Astrocyte (in vitro differentiated cells and primary cell): ENCODE measurements at regions not wholly inside any gene's neighbourhood (a gene's known extent, or its start where the extent isn't known, plus 50 kb on each side); places are given as distances from the start of the nearest gene placed in this dataset.

Source experiments
- DNase-seq: peaks from one replicate; pipeline ENCODE4 v3.0.0-alpha.2; 2010; ENCODE audit warnings: low read depth
- FAIRE-seq: peaks from 2 replicates; lab custom pipeline; 2011; peaks lifted over from hg19 to GRCh38; lab: Jason Lieb, UNC
- H2AFZ ChIP-seq: 2 replicates; pipeline ENCODE4 v1.6.0; 2012; ENCODE audit warnings: low read depth, low read length, inconsistent platforms
- H3K27ac ChIP-seq: 2 replicates; pipeline ENCODE4 v1.5.1; 2011; ENCODE audit warnings: low read depth, low read length, inconsistent platforms
- H3K27me3 ChIP-seq: 2 replicates; pipeline ENCODE4 v1.6.0; 2011; ENCODE audit warnings: low read length, inconsistent platforms; ENCODE audit not compliant: insufficient read depth
- H3K36me3 ChIP-seq: 2 replicates; pipeline ENCODE4 v1.5.1; 2011; ENCODE audit warnings: low read length, inconsistent platforms; ENCODE audit not compliant: insufficient read depth
- H3K4me1 ChIP-seq: 2 replicates; pipeline ENCODE4 v1.5.1; 2011; ENCODE audit warnings: low read length, inconsistent platforms; ENCODE audit not compliant: insufficient read depth
- H3K4me2 ChIP-seq: 2 replicates; pipeline ENCODE4 v1.6.0; 2012; ENCODE audit warnings: low read length, inconsistent platforms
- H3K4me3 ChIP-seq: 2 replicates; pipeline ENCODE4 v1.5.1; 2011; ENCODE audit warnings: low read depth, mild to moderate bottlenecking, low read length, inconsistent platforms; ENCODE audit not compliant: insufficient read depth
- H3K79me2 ChIP-seq: 2 replicates; pipeline ENCODE4 v1.6.0; 2012; ENCODE audit warnings: mild to moderate bottlenecking, low read length, inconsistent platforms; ENCODE audit not compliant: insufficient read depth
- H3K9ac ChIP-seq: 2 replicates; pipeline ENCODE4 v1.6.0; 2012; ENCODE audit warnings: mild to moderate bottlenecking, low read length, inconsistent platforms
- H3K9me3 ChIP-seq: 2 replicates; pipeline ENCODE4 v1.5.1; 2012; ENCODE audit warnings: low read depth, mild to moderate bottlenecking, low read length, inconsistent platforms; ENCODE audit not compliant: insufficient read depth
- H4K20me1 ChIP-seq: 2 replicates; pipeline ENCODE4 v1.6.0; 2012; ENCODE audit warnings: low read length, inconsistent platforms; ENCODE audit not compliant: insufficient read depth
- H3K27ac Mint-ChIP-seq: one replicate; pipeline ENCODE4 v1.8.0; 2021; ENCODE audit warnings: mild to moderate bottlenecking, mixed read lengths; ENCODE audit not compliant: unreplicated experiment
- H3K27me3 Mint-ChIP-seq: one replicate; pipeline ENCODE4 v1.8.0; 2021; ENCODE audit warnings: low read depth, mixed read lengths; ENCODE audit not compliant: unreplicated experiment
- H3K36me3 Mint-ChIP-seq: one replicate; pipeline ENCODE4 v1.8.0; 2021; ENCODE audit warnings: low read depth, mixed read lengths; ENCODE audit not compliant: unreplicated experiment
- H3K4me1 Mint-ChIP-seq: one replicate; pipeline ENCODE4 v1.8.0; 2021; ENCODE audit warnings: low read depth, mixed read lengths; ENCODE audit not compliant: unreplicated experiment
- H3K4me3 Mint-ChIP-seq: one replicate; pipeline ENCODE4 v1.8.0; 2021; ENCODE audit warnings: mild to moderate bottlenecking, moderate library complexity, mixed read lengths; ENCODE audit not compliant: unreplicated experiment
- H3K9me3 Mint-ChIP-seq: one replicate; pipeline ENCODE4 v1.8.0; 2021; ENCODE audit warnings: mild to moderate bottlenecking, mixed read lengths; ENCODE audit not compliant: unreplicated experiment
- CTCF ChIP-seq: IDR thresholded peaks from 2 replicates; pipeline ENCODE4 v1.5.1; 2011; ENCODE audit warnings: low read depth, mild to moderate bottlenecking, inconsistent platforms, low read length, moderate library complexity; ENCODE audit not compliant: insufficient read depth
- EZH2 ChIP-seq: IDR thresholded peaks from 2 replicates; pipeline ENCODE4 v1.6.1; 2012; ENCODE audit warnings: mild to moderate bottlenecking, low read length, inconsistent platforms; ENCODE audit not compliant: insufficient read depth

GRCh38 chr2:16328521-16329190 lies 337.0 kb downstream of the CYRIA start:
- Mint-ChIP-seq H3K4me1 (peaks cover 38% of the 10 kb centered on the region), H3K4me3 (no peak overlapping the region), H3K27ac (no peak overlapping the region), H3K27me3 (peaks cover 7% of the 10 kb centered on the region), H3K9me3 (peaks cover 2% of the 10 kb centered on the region), H3K36me3 (no peaks in the 10 kb centered on the region)
- Histone ChIP-seq H3K4me1 (peaks cover 6% of the 10 kb centered on the region), H3K4me3 (no peak overlapping the region), H3K4me2 (no peak overlapping the region), H4K20me1 (no peaks in the 10 kb centered on the region), H3K27ac (no peak overlapping the region), H3K79me2 (no peaks in the 10 kb centered on the region), H3K27me3 (no peaks in the 10 kb centered on the region), H3K36me3 (no peaks in the 10 kb centered on the region), H3K9ac (no peak overlapping the region), H2AFZ (no peak overlapping the region), H3K9me3 (no peaks in the 10 kb centered on the region)
- TF ChIP-seq EZH2 (no peak), CTCF (no peak)
- FAIRE-seq = no peak
- DNase-seq = no peak

- Mint-ChIP-seq H3K4me1 (peaks cover 38% of the 10 kb centered on the region), H3K27ac (peak overlapping the region; percentile 16), H3K36me3 (no peaks in the 10 kb centered on the region), H3K27me3 (peaks cover 10% of the 10 kb centered on the region), H3K4me3 (no peak overlapping the region), H3K9me3 (peaks cover 2% of the 10 kb centered on the region)
- TF ChIP-seq EZH2 = no peak
- no peak for TF ChIP-seq CTCF
- Histone ChIP-seq H3K27me3 (no peaks in the 10 kb centered on the region), H3K4me2 (no peak overlapping the region), H3K4me1 (peaks cover 6% of the 10 kb centered on the region), H3K79me2 (no peaks in the 10 kb centered on the region), H4K20me1 (no peaks in the 10 kb centered on the region), H3K4me3 (no peak overlapping the region), H3K27ac (no peak overlapping the region), H3K9me3 (no peaks in the 10 kb centered on the region), H2AFZ (no peak overlapping the region), H3K36me3 (no peaks in the 10 kb centered on the region), H3K9ac (no peak overlapping the region)
- FAIRE-seq = no peak
- DNase-seq = no peak
These were observed 338.3 kb downstream of the CYRIA start for GRCh38 chr2:16327326-16327725.

GRCh38 chr2:16326711-16327300 lies 338.8 kb downstream of the CYRIA start:
- Mint-ChIP-seq H3K4me1 (peaks cover 38% of the 10 kb centered on the region), H3K4me3 (no peak overlapping the region), H3K27me3 (peaks cover 10% of the 10 kb centered on the region), H3K27ac (no peak overlapping the region), H3K36me3 (no peaks in the 10 kb centered on the region), H3K9me3 (peaks cover 2% of the 10 kb centered on the region)
- no peak overlapping the region for H3K4me3 ChIP-seq
- no peaks in the 10 kb centered on the region for H3K79me2 ChIP-seq
- H4K20me1 ChIP-seq = no peaks in the 10 kb centered on the region
- FAIRE-seq = no peak
- H2AFZ ChIP-seq = no peak overlapping the region
- H3K27ac ChIP-seq = no peak overlapping the region
- TF ChIP-seq EZH2 = no peak
- peaks cover 6% of the 10 kb centered on the region for H3K4me1 ChIP-seq
- H3K4me2 ChIP-seq = no peak overlapping the region
- H3K36me3 ChIP-seq = no peaks in the 10 kb centered on the region
- H3K9ac ChIP-seq = no peak overlapping the region
- no peak for DNase-seq
- H3K27me3 ChIP-seq = no peaks in the 10 kb centered on the region
- H3K9me3 ChIP-seq = no peaks in the 10 kb centered on the region
